DMS53 treated with DMSO at 0.1 percent for 48 hours (cell line): ENCODE measurements at regions not wholly inside any gene's neighbourhood (a gene's known extent, or its start where the extent isn't known, plus 50 kb on each side); places are given as distances from the start of the nearest gene placed in this dataset.

Experiments
- DNase-seq: peaks from one replicate; lab custom pipeline; 2025; ENCODE audit not compliant: unreplicated experiment; lab: John Stamatoyannopoulos, UW

GRCh38 chr2:88832311-88832991 is 141.0 kb downstream of the RPIA start:
- DNase-seq: no peak

DNA sequence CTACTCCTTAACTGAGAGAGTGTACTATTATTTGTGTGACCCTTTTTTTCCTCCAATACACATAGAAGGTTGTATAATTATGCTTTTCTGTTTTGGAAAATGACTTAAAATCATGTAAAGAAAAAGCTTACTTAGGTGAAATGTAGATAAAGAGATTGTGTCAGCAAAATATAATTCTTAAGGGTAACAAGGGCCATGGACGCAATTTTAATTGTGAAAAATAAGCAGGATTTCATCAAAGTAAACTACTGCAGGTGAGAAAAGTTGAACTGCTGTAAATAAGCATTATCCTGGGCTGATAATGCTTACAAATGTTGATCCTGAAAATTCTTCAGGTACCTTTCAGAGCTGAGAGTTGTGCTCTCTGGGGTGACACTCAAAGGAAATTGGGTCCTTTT is 141.5 kb downstream of the RPIA start:
- no peak for DNase-seq

DNA sequence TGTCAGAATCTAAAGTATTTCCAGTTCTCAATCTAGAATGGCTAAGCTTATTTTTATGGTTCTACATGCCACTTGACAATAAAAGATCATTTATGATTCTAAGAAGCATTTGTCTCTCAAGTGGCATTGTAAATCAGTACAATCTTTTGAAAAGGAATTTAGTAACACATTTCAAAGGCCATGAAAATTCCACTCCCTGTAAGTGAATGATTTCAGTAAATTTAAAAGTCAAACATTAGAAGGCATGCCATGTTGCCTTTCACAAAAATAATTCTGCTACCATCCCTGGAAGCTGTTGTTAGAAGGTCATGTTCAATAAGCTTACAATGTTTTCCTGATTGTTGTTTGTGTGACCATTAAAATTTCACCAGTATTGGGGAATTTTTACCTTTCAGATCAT is 142.9 kb downstream of the RPIA start:
- DNase-seq: no peak

DNA sequence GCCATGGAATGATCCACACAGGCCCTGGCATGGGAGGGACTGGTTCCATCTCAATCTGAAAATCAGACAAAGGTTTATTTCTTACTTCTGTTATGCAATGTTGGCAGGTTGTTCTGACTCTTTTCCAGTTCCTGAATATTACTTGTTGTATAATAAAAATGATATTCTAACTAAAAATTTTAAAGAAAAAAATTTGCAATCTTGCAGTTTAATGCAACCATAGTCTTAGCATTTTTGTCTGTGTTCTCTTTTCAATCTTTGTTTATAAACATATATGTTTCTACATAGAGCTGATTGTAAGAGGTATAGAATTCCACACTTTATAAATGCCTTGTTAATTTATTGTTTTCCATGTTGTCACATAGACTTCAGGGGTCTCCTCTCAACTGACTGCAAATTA is 143.4 kb downstream of the RPIA start:
- no peak for DNase-seq

GRCh38 chr2:88835726-88836125 is 144.3 kb downstream of the RPIA start:
- DNase-seq: no peak

DNA sequence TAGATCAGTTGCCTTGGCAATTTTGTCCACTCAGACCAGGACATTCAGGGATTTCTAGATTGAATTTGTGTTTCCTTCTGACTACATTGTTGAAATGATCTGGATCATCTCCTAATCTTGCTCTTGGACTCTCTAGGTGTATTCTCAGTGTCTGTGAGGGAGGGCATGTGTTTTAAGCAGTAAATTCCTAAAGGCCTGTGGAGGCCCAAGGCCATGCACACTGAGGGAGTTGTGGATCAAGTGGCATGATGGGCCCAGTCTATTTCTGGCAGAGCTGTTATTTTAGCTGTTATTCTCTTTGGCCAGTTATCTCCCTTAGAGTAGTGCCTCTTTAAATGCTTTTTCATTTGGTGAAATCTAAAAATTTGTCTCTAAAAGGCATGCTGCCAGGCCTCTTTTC is 144.9 kb downstream of the RPIA start:
- DNase-seq: no peak

DNA sequence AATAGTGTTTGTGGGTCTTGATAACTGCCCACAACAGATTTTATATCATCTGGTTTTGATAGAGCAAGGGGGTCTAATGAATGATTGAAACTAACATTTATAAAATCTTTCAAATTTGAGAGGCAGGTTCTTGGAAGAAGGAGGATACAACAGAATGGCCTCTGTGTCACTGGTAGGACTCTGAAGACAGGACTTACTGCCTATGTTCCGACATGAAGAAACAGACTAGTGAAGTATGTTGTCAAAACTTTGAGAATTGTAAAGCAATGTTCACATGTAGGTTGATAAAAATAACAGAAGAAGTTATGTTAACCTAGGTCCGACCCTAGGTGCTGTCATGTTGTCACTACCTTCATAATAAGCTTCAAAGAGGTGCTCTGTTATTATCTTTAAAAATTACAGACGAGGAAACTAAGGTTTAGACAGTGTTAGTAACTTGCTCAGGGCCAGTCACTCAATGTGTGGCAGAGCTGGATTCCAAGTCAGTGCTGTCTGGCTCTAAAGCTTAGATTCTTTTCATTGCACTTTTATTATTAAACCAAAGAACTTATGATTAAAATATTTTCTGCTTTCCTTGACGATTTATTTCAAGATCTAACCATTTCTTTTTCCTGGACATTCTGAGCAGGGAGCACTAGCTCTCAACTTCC is 146.2 kb downstream of the RPIA start:
- DNase-seq: no peak

DNA sequence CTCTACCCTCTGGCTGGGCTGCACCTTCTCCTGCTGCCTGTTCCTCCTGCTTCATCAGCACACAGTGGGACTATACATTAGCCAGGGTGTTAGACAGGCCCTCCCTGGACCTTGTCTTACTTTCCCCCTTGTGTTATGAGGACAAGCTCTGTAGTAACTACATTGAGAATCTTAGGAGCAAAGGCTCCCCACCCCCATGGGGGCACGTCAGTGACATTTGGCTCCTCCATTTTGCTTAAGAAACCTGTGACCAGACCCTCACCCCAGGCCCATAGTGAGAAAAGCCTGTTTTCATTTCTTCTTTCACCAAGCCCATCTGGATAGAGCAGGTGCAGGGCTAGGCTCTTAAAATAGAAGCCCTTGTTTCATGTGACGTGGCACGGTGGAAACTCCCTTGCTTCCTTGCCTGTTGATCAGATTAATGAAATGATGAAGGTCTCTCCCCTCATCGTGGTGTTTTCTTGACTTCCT is 146.7 kb downstream of the RPIA start:
- no peak for DNase-seq

DNA sequence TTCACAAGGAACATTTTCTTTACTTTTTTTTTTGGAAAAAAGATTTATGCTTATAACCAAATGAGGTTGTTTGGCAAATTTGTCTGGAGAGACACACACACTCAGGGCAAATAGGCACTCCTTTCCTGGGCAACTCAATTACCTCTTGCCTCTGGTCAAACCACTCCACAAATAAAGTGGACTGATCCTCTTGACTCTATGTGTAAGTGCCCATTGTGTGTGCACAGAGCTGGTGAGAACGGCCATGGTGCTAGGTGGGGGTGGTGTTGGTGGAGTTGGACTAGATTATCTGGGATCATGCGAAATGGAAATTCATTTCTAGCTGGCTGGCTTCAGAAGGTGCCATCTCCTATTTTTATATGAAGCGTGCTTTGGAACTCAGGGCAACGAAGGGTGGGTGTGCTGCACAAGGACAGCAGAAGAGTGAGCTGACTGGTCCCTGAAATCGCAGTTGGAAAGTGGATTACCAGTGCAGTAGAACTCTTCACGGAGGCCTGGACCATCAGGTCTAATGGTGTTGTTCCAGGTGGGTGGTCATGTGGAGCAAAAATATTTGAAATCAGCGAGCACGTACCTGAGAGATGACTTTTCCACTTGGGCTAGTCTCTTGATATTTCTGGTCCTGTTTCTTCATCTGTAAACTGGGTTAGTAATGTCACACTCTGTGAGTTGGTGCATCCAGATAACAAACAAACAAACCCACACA is 149.9 kb downstream of the RPIA start:
- DNase-seq: no peak

GRCh38 chr2:88842656-88843460 is 151.4 kb downstream of the RPIA start:
- no peak for DNase-seq

DNA sequence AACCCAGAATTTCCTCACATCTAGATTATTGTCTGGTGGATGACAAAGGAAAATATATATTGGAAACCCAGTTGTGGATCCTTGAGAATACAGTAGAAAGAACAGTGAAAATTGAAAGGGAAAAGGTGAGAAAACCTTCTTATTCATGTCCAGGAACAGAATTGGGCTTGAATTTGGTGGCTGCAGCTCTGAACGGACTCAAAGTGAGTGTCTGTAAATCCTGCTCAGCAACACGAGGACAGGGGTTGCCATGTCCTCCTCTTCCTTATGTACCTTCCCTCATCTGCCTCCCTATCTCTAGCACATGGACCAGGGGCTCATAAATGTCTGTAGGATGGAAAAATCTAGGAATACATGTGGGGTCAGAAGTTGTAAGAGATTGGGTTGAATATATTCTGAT is 152.2 kb downstream of the RPIA start:
- no peak for DNase-seq

DNA sequence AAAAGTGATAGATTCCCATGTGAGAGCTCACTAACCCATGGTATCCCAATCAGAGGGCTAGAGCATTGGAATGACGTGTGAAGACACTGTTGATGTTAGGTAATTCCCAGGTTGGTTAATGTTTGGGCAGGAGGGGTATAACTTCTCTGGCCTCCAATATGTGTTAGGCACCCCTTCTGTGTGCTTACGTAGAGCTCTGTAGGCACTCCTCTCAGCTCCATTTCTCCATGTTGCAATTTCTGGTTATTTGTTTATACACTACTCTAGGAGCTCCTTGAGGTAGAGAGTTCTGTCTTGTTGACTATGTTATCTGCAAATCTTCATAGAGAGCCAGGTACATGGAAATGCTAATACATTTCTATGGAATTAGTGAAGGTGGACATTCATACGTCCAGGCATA is 153.5 kb downstream of the RPIA start:
- DNase-seq: no peak

GRCh38 chr2:88845772-88846661 is 154.5 kb downstream of the RPIA start:
- DNase-seq: no peak

DNA sequence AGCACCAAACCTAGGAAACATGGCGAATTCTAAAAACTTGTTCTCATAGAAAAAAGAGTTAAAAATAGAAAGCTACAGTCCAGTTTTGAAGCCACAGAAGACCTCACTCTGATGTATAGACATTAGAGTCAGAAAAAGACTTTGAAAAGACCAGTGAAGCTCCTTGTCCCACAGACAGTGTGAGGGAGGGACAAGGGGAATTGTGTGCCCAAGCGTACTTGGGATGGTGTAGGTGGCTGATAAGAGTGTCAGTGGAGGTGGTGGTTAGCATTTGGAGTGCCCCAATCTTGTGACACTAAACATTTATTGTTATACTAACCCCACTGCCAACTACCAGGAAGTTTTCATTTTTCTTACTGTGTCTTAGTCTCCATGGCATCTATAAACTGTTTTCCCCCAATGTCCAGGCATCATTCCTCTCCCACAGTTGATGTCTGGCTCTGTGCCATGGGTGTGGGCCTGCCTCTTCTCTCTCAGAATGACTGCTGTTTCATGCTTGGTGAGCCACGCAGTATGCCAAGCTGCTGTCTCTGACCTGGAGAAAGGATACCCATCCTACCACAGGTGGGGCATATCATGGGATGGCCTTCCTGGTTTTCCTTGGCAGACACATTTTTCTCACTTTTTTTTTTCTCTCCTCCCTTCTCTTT is 161.4 kb downstream of the RPIA start:
- no peak for DNase-seq

GRCh38 chr2:88853403-88853790 is 161.9 kb downstream of the RPIA start:
- no peak for DNase-seq

DNA sequence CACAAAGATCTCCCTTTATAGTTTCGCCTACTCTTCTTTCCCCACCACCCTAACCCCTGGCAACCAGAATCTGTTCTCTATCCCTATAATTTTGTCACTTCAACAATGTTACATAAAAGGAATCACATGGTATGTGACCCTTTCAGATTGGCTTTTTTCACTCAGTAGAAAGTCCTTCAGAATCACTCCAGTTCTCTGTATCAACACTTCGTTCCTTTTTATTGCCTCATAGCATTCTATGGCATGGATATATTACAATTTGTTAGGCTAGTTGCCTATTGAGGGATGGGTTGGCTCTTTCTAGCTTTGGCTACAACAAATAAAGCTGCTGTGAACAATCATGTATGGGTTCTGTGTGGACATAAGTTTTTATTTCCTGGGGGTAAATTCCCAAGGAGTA is 163.1 kb downstream of the RPIA start:
- no peak for DNase-seq

GRCh38 chr2:88855620-88856408 is 164.3 kb downstream of the RPIA start:
- no peak for DNase-seq

DNA sequence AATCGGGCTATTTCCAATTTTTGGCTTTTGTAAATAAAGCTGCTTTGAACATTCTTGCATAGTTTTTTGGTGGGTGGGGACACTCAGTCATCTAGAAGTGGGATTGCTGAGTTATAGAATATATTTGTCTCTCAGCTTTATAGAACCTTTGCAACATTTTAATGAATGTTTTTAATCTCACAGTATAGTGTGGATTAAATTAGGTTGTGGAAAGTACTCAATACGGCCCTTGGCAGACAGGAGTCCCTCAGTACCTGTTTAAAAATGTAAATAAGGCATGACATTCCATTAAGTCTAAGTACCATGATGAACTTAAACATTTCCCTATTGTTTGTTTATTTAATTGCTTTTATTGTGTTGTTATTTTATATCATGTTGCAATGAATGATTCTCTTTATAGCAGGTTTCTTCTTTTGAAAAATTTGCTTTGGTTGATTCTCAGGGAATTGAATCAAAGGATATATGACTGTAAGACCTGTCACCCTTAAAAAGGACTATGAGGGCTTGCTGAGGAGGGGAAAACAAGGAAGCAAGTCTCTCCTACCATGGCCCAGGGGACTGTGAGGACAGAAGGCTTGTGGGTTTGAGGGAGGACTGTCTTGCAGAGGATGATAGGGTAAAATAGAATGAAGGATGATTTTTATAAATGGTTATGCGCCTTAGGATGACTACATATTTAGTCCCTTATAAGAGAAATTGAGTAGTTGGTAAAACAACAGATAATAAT is 165.1 kb downstream of the RPIA start:
- DNase-seq: no peak
